B cell (primary cell): ENCODE measurements at regions not wholly inside any gene's neighbourhood (a gene's known extent, or its start where the extent isn't known, plus 50 kb on each side); places are given as distances from the start of the nearest gene placed in this dataset.
"Not testable (repeated sequence)": the region's sequence is repeated elsewhere in the genome, so short reads cannot be mapped to it uniquely, and the experiment has no call there.

ENCODE experiments used
- ATAC-seq: fragments of 200-7000 bp; cut with Tn5 transposase; one replicate; pipeline ENCODE4 v1.10.0; 2021; ENCODE audit warnings: low read depth, mild to moderate bottlenecking, moderate number of reproducible peaks, moderate library complexity
- CTCF ChIA-PET: fragments of 350-600 bp; sonication (Branson Sonifier 250); formaldehyde crosslinking; loops from one replicate; lab custom pipeline; 2021; ENCODE audit warnings: antibody characterized with exemption, inconsistent platforms; lab: Charles Lee
- POLR2A ChIA-PET: fragments of 350-600 bp; sonication (Branson Sonifier 250); formaldehyde crosslinking; loops from one replicate; lab custom pipeline; 2021; ENCODE audit warnings: antibody characterized with exemption; lab: Charles Lee
- DNase-seq: peaks from one replicate; pipeline ENCODE4 v3.0.0; 2013
- H2AFZ ChIP-seq: 2 replicates; pipeline ENCODE4 v1.6.1; 2012; ENCODE audit warnings: mild to moderate bottlenecking, low read depth, low read length; ENCODE audit not compliant: insufficient read depth, poor library complexity, severe bottlenecking
- H3K27ac ChIP-seq, 2 donors: 1 replicate in 1 of 2; 2 replicates in 1 of 2; pipeline ENCODE4 v1.5.1; 2012 to 2013; ENCODE audit warnings: low read length in 2 of 2, mild to moderate bottlenecking in 2 of 2, moderate library complexity in 1 of 2
- H3K27me3 ChIP-seq, 4 experiments: fragments of 200-600 bp in 1 of 4; sonication (generic) in 1 of 4; replicated peaks in 1 of 4; 1 replicate in 2 of 4; 2 replicates in 2 of 4; pipeline versions ENCODE4 v1.6.1 to v1.7.0; 2013 to 2016; ENCODE audit warnings: low read length in 3 of 4, mild to moderate bottlenecking in 2 of 4, mixed read lengths in 1 of 4, moderate library complexity in 1 of 4; ENCODE audit not compliant: insufficient read depth in 4 of 4, control insufficient read depth in 3 of 4; ENCODE audit errors: control extremely low read depth in 1 of 4
- H3K36me3 ChIP-seq, 2 experiments: replicated peaks in 1 of 2; 1 replicate in 1 of 2; 2 replicates in 1 of 2; pipeline versions ENCODE4 v1.6.1 to v1.7.1; 2013; ENCODE audit warnings: low read length in 1 of 2; ENCODE audit not compliant: insufficient read depth in 2 of 2, control insufficient read depth in 1 of 2; ENCODE audit errors: control extremely low read depth in 1 of 2, extremely low read depth in 1 of 2
- H3K4me1 ChIP-seq, 2 donors: fragments of 200-600 bp in 1 of 2; sonication (generic) in 1 of 2; 1 replicate in 1 of 2; 2 replicates in 1 of 2; pipeline versions ENCODE4 v1.5.1 to v1.6.1; 2013 to 2017; ENCODE audit warnings: low read length in 2 of 2; ENCODE audit not compliant: control insufficient read depth in 2 of 2, insufficient read depth in 2 of 2
- H3K4me2 ChIP-seq: replicated peaks from 2 replicates; pipeline ENCODE3; 2012; ENCODE audit warnings: mild to moderate bottlenecking, low read depth, low read length; ENCODE audit not compliant: poor library complexity, severe bottlenecking
- H3K4me3 ChIP-seq, 5 experiments: fragments of 200-600 bp in 1 of 5; sonication (generic) in 1 of 5; 1 replicate in 3 of 5; 2 replicates in 2 of 5; pipeline versions ENCODE4 v1.5.1 to v1.7.0; 2011 to 2016; ENCODE audit warnings: low read length in 4 of 5, mild to moderate bottlenecking in 4 of 5, low read depth in 2 of 5, control low read depth in 1 of 5, moderate library complexity in 1 of 5; ENCODE audit not compliant: insufficient read depth in 1 of 5; ENCODE audit errors: control extremely low read depth in 1 of 5, extremely low read depth in 1 of 5
- H3K79me2 ChIP-seq: fragments of 200-600 bp; sonication (generic); one replicate; pipeline ENCODE4 v1.6.0; 2016; ENCODE audit warnings: low read length; ENCODE audit not compliant: control insufficient read depth, insufficient read depth
- H3K9ac ChIP-seq: fragments of 200-600 bp; sonication (generic); 2 replicates; pipeline ENCODE4 v1.6.1; 2017; ENCODE audit warnings: mild to moderate bottlenecking, low read length, moderate library complexity
- H3K9me3 ChIP-seq, 3 donors: one replicate each; pipeline versions ENCODE4 v1.6.1 to v1.7.1; 2013; ENCODE audit warnings: low read length in 2 of 3; ENCODE audit not compliant: control insufficient read depth in 2 of 3, insufficient read depth in 1 of 3; ENCODE audit errors: control extremely low read depth in 1 of 3
- H4K20me1 ChIP-seq: 2 replicates; pipeline ENCODE4 v1.6.0; 2012; ENCODE audit warnings: mild to moderate bottlenecking, low read length; ENCODE audit not compliant: insufficient read depth, control insufficient read depth, poor library complexity, severe bottlenecking
- H3K27ac Mint-ChIP-seq: one replicate; pipeline ENCODE4 v1.8.0; 2021; ENCODE audit warnings: mixed read lengths
- H3K27me3 Mint-ChIP-seq: one replicate; pipeline ENCODE4 v1.8.0; 2021; ENCODE audit warnings: mixed read lengths
- H3K4me1 Mint-ChIP-seq: one replicate; pipeline ENCODE4 v1.8.0; 2021; ENCODE audit warnings: mixed read lengths
- H3K4me3 Mint-ChIP-seq: one replicate; pipeline ENCODE4 v1.8.0; 2021; ENCODE audit warnings: mixed read lengths
- H3K9me3 Mint-ChIP-seq: one replicate; pipeline ENCODE4 v1.8.0; 2022; ENCODE audit warnings: mixed read lengths; ENCODE audit not compliant: insufficient read depth
- EZH2 ChIP-seq: IDR thresholded peaks from 2 replicates; pipeline ENCODE4 v1.6.1; 2012; ENCODE audit warnings: borderline replicate concordance, low read depth, mild to moderate bottlenecking, moderate library complexity, low read length; ENCODE audit not compliant: insufficient read depth, poor library complexity, severe bottlenecking
- WGBS: methylation state at CpG from one replicate; pipeline ENCODE4 v1.1.5; 2013; ENCODE audit warnings: missing lambda C conversion rate; ENCODE audit not compliant: insufficient coverage; 5-methylcytosine and 5-hydroxymethylcytosine counted together
- intact Hi-C: fragments of 100-400 bp; cut with micrococcal nuclease; formaldehyde crosslinking; loops from one replicate; pipeline ENCODE4 v1.10.0; 2022
- TF ChIP-seq, protein P1 (sequence below): fragments of 200-600 bp; IDR thresholded peaks from one replicate; pipeline ENCODE4 v1.8.0; 2022; ENCODE audit warnings: antibody characterized with exemption, mild to moderate bottlenecking

- Mint-ChIP-seq H3K4me1 (peaks cover 7% of the 10 kb centered on the region), H3K27me3 (no peaks in the 10 kb centered on the region), H3K27ac (no peak overlapping the region), H3K9me3 (no peaks in the 10 kb centered on the region), H3K4me3 (peak overlapping the region; percentile 18)
- no peaks in the 10 kb centered on the region for H3K36me3 ChIP-seq
- H3K9ac ChIP-seq, result peak overlapping the region; percentile 4
- no peaks in the 10 kb centered on the region for H3K27me3 ChIP-seq
- H3K4me3 ChIP-seq, result peak overlapping the region in 2 of 5 experiments; percentile 27 to 33
- no peaks in the 10 kb centered on the region for H3K9me3 ChIP-seq
- POLR2A ChIA-PET, result no interaction called here
- WGBS, result 25% methylated on average over 18 of the region's 27 CpGs
- peak overlapping the region; percentile 59 for H3K4me2 ChIP-seq
- DNase-seq (peak; percentile 72), ATAC-seq (peak; percentile 89)
- H4K20me1 ChIP-seq, result no peaks in the 10 kb centered on the region
- CTCF ChIA-PET, result interaction anchor here (0.8 to 1.0 kb wide), 7 partner anchors 15 to 619 kb away, joined by 3 to 24 read pairs (median 3); no protein-coding TSS in a partner anchor
- H2AFZ ChIP-seq, result peak overlapping the region; percentile 37
- H3K4me1 ChIP-seq, result peaks cover 6 to 7% of the 10 kb centered on the region in 2 donors
- no peak for TF ChIP-seq EZH2
- TF ChIP-seq, protein P1, sequence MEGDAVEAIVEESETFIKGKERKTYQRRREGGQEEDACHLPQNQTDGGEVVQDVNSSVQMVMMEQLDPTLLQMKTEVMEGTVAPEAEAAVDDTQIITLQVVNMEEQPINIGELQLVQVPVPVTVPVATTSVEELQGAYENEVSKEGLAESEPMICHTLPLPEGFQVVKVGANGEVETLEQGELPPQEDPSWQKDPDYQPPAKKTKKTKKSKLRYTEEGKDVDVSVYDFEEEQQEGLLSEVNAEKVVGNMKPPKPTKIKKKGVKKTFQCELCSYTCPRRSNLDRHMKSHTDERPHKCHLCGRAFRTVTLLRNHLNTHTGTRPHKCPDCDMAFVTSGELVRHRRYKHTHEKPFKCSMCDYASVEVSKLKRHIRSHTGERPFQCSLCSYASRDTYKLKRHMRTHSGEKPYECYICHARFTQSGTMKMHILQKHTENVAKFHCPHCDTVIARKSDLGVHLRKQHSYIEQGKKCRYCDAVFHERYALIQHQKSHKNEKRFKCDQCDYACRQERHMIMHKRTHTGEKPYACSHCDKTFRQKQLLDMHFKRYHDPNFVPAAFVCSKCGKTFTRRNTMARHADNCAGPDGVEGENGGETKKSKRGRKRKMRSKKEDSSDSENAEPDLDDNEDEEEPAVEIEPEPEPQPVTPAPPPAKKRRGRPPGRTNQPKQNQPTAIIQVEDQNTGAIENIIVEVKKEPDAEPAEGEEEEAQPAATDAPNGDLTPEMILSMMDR, result peak; percentile 80
- H3K27ac ChIP-seq, result no peak overlapping the region
- H3K79me2 ChIP-seq, result no peaks in the 10 kb centered on the region
- intact Hi-C loops, result loop anchor here (1.0 kb wide), 1 partner anchor 616 kb away; no protein-coding TSS in a partner anchor
Observed at GRCh38 chr9:90219548-90220118, 423.0 kb downstream of the DIRAS2 start.

DNA sequence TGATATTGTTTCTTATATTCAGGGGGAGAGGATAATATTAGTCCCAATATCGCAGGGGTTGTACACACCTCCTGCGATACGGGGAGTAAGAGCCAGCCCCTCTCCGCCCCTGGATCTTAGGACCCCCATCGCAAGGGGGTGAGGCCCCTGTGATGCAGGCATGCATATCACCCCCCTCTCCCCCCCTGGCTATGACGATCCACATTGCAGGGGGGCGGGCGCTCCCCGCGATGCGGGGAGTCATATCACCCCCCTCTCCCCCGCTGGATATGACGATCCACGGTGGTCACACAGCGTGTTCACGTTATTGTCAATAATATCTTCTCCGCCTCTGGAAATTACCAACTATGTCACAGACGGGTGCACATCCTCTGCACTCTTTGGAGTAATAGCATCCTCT lies 420.7 kb downstream of the DIRAS2 start:
- H3K36me3 ChIP-seq, H3K27me3 ChIP-seq, POLR2A ChIA-PET, H3K4me1 ChIP-seq, H3K9ac ChIP-seq, H3K27ac ChIP-seq, H2AFZ ChIP-seq, H3K9me3 Mint-ChIP-seq, H3K27me3 Mint-ChIP-seq, CTCF ChIA-PET, H3K27ac Mint-ChIP-seq, H3K4me2 ChIP-seq, H3K79me2 ChIP-seq, H3K9me3 ChIP-seq, H4K20me1 ChIP-seq, DNase-seq, H3K4me3 Mint-ChIP-seq, H3K4me3 ChIP-seq, ATAC-seq, intact Hi-C loops: not testable (repeated sequence)
- no CpG with 5 or more reads among the region's 18 CpGs for WGBS
- H3K4me1 Mint-ChIP-seq, result peaks cover 12% of the 10 kb centered on the region
